Thyroid gland (tissue), 4 donors: ENCODE measurements at regions not wholly inside any gene's neighbourhood (a gene's known extent, or its start where the extent isn't known, plus 50 kb on each side); places are given as distances from the start of the nearest gene placed in this dataset.
A peak's percentile ranks its signal among the peaks of the same experiment; 100 is the strongest.

ENCODE experiments used
- DNase-seq, 2 donors: peaks; one replicate each; pipeline ENCODE4 v3.0.0-alpha.2; 2019
- H3K27ac ChIP-seq, 3 donors: fragments of 200-600 bp; sonication (generic); 1 replicate in 2 of 3; 2 replicates in 1 of 3; pipeline ENCODE4 v1.5.1; 2016 to 2019; ENCODE audit warnings: mild to moderate bottlenecking in 1 of 3, moderate library complexity in 1 of 3
- H3K27me3 ChIP-seq: fragments of 200-600 bp; sonication (generic); one replicate; pipeline ENCODE4 v1.5.1; 2019
- H3K36me3 ChIP-seq, 2 donors: fragments of 200-600 bp; sonication (generic); one replicate each; pipeline ENCODE4 v1.5.1; 2016 to 2019
- H3K4me1 ChIP-seq, 2 donors: fragments of 200-600 bp; sonication (generic); one replicate each; pipeline ENCODE4 v1.5.1; 2017 to 2019
- H3K4me3 ChIP-seq, 3 donors: fragments of 200-600 bp; sonication (generic); replicated peaks in 1 of 3; 1 replicate in 2 of 3; 2 replicates in 1 of 3; pipeline ENCODE4 v1.5.1; 2016; ENCODE audit warnings: mild to moderate bottlenecking in 1 of 3
- H3K9me3 ChIP-seq: fragments of 200-600 bp; sonication (generic); one replicate; pipeline ENCODE4 v1.5.1; 2017
- POLR2A ChIP-seq, 2 donors: fragments of 450-650 bp; IDR thresholded peaks; one replicate each; pipeline ENCODE4 v1.6.1; 2017; ENCODE audit warnings: antibody characterized with exemption in 2 of 2, mild to moderate bottlenecking in 2 of 2, moderate library complexity in 1 of 2
- WGBS, 2 donors: methylation state at CpG; one replicate each; pipeline ENCODE4 v1.1.5; 2017; 5-methylcytosine and 5-hydroxymethylcytosine counted together
- intact Hi-C: fragments of 100-400 bp; cut with DNase I; formaldehyde crosslinking; loops from one replicate; pipeline ENCODE4 v1.15.1; 2023
- TF ChIP-seq, protein P1 (sequence below), 6 experiments: fragments of 200-600 bp in 3 of 6; fragments of 450-650 bp in 3 of 6; sonication (generic) in 3 of 6; IDR thresholded peaks; one replicate each; pipeline ENCODE4 v1.5.1; 2016 to 2019; ENCODE audit warnings: antibody characterized with exemption in 6 of 6, mild to moderate bottlenecking in 2 of 6, inconsistent platforms in 1 of 6, moderate library complexity in 1 of 6

DNA sequence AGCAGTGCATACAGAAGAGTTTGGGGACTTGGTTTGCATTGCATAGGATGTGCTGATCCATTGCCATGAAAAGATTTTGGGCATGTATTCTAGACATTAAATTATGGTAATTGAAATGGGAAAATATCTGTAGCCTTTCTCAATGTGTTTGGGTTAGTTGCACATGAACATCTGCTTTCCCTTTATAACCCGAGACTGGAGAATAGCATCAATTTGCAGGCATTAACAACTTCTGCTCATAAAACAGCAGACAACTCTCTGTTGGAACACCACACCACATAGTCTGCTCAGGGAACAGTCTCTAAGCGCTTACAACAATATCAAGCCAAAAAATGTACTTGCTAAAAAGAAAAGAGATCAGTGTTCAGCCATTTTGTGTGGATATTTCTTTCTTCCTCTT lies 1391.1 kb upstream of the LRRTM3 start:
- Histone ChIP-seq H3K27me3 (no peaks in the 10 kb centered on the region), H3K9me3 (no peaks in the 10 kb centered on the region), H3K4me3 (no peak overlapping the region), H3K36me3 (no peaks in the 10 kb centered on the region), H3K4me1 (no peaks in the 10 kb centered on the region), H3K27ac (no peak overlapping the region)
- intact Hi-C loops = no loop called here
- DNase-seq = no peak
- WGBS, 2 donors = 87 to 93% methylated on average over 2 of the region's 2 CpGs
- TF ChIP-seq POLR2A (IDR thresholded peaks at IDR 0.05) = no peak
- TF ChIP-seq, protein P1, sequence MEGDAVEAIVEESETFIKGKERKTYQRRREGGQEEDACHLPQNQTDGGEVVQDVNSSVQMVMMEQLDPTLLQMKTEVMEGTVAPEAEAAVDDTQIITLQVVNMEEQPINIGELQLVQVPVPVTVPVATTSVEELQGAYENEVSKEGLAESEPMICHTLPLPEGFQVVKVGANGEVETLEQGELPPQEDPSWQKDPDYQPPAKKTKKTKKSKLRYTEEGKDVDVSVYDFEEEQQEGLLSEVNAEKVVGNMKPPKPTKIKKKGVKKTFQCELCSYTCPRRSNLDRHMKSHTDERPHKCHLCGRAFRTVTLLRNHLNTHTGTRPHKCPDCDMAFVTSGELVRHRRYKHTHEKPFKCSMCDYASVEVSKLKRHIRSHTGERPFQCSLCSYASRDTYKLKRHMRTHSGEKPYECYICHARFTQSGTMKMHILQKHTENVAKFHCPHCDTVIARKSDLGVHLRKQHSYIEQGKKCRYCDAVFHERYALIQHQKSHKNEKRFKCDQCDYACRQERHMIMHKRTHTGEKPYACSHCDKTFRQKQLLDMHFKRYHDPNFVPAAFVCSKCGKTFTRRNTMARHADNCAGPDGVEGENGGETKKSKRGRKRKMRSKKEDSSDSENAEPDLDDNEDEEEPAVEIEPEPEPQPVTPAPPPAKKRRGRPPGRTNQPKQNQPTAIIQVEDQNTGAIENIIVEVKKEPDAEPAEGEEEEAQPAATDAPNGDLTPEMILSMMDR (IDR thresholded peaks at IDR 0.05) = no peak

DNA sequence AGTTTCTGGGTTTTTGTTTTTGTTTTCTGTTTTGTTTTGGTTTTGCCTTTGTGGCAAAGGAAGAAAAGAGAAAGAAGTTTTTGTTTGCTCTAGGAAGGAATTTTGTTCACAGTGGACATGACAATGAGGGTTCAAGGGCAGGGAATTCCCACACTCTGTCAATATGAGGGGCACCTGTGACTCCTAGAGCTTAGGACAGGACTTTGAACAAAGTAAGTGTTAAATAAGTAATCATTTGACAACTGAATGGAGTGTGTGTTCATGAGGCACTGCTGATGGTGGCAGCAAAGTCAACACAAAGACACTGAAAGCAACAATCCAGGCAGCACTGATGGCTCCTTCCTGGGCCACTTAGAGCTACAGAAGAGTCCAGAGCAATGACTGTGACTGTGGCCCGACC lies 1381.1 kb upstream of the LRRTM3 start:
- 22 to 56% methylated on average over 1 of the region's 1 CpG for WGBS, 2 donors
- intact Hi-C loops = no loop called here

DNA sequence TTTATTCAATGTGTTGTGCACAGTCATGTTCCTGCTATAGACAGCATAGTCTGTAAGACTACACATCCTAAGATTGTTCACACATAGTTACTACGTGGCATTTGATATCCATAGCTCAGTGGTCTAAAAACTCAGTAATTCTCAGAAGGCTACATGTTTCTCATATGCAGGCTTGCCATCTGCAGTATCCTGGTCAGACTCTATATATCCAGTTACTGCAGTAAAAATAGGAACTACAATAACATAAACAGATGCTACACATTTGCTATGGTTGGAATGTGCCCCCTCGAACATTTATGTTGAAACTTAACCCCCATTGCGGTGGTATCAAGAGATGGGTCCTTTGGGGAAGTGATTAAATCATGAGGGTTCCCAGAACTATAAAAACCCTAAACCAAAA lies 1377.8 kb upstream of the LRRTM3 start:
- intact Hi-C loops = no loop called here
- TF ChIP-seq POLR2A (IDR thresholded peaks at IDR 0.05) = no peak
- TF ChIP-seq, protein P1 (IDR thresholded peaks at IDR 0.05) = no peak
- no peak overlapping the region for H3K27ac ChIP-seq
- H3K9me3 ChIP-seq = no peaks in the 10 kb centered on the region
- no peaks in the 10 kb centered on the region for H3K36me3 ChIP-seq
- no peaks in the 10 kb centered on the region for H3K27me3 ChIP-seq
- H3K4me1 ChIP-seq = no peaks in the 10 kb centered on the region
- no peak overlapping the region for H3K4me3 ChIP-seq
- no peak for DNase-seq
- WGBS, 2 donors = 78 to 81% methylated on average over 3 of the region's 3 CpGs

More for the DNA sequence above, 1381.1 kb upstream of the LRRTM3 start:
- Histone ChIP-seq H3K9me3 (no peaks in the 10 kb centered on the region), H3K4me3 (no peak overlapping the region), H3K4me1 (no peaks in the 10 kb centered on the region), H3K36me3 (no peaks in the 10 kb centered on the region), H3K27me3 (no peaks in the 10 kb centered on the region), H3K27ac (no peak overlapping the region)
- DNase-seq = no peak
- TF ChIP-seq, protein P1 (IDR thresholded peaks at IDR 0.05) = no peak
- no peak for TF ChIP-seq POLR2A (IDR thresholded peaks at IDR 0.05)

DNA sequence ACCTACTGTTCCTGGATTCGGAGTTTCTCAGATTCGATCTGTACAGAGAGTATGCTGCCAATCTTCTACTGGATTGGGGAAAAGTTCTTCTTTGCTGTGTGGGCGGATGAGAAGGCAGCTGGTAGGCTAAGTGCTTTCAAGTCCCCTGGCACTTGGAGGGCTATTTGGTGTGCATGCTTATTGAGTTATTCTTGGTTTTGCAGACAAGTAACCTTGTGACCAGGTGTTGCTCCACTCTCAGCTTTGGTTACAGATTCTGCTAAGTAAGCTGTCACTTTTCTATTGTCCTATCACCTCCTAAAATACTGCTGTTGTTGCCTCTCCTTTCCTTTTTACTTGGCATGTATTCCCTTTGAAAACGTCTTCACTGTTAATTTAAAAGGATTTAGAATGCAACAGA lies 1375.1 kb upstream of the LRRTM3 start:
- DNase-seq = peak; percentile 14 to 46
- Histone ChIP-seq H3K27me3 (no peaks in the 10 kb centered on the region), H3K4me3 (no peak overlapping the region), H3K27ac (no peak overlapping the region), H3K36me3 (no peaks in the 10 kb centered on the region), H3K4me1 (no peaks in the 10 kb centered on the region), H3K9me3 (no peaks in the 10 kb centered on the region)
- intact Hi-C loops = no loop called here
- WGBS, 2 donors = 50 to 56% methylated on average over 4 of the region's 4 CpGs
- TF ChIP-seq POLR2A (IDR thresholded peaks at IDR 0.05) = no peak
- TF ChIP-seq, protein P1 (IDR thresholded peaks at IDR 0.05) = no peak

DNA sequence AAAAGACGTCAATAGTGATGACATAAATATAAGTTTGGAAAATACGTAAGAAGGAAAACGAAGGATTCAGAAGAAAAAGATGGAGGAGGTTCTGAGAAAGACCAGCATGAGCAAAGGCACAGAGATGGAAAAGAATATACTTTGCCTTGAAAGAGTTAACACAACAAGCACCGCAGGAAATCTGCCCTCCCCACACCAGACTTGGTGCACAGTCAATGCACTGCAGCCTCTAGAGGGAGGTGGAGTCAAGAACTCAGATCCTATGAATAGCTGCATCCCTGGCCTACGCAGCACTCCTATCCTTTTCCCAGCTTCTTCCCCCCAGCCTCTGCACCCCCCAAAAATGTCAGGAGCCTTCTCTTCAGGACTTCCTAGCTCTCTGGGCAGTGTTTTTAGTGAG lies 1370.6 kb upstream of the LRRTM3 start:
- Histone ChIP-seq H3K4me3 (no peak overlapping the region), H3K36me3 (no peaks in the 10 kb centered on the region), H3K9me3 (no peaks in the 10 kb centered on the region), H3K27me3 (no peaks in the 10 kb centered on the region), H3K27ac (no peak overlapping the region), H3K4me1 (no peaks in the 10 kb centered on the region)
- TF ChIP-seq, protein P1 (IDR thresholded peaks at IDR 0.05) = no peak
- TF ChIP-seq POLR2A (IDR thresholded peaks at IDR 0.05) = no peak
- no peak for DNase-seq
- 78 to 80% methylated on average over 5 of the region's 5 CpGs for WGBS, 2 donors
- intact Hi-C loops = no loop called here
